ENCODE measurements at regions not wholly inside any gene's neighbourhood (a gene's known extent, or its start where the extent isn't known, plus 50 kb on each side); places are given as distances from the start of the nearest gene placed in this dataset.

GRCh38 chr17:53409588-53409987 is 413.1 kb upstream of the KIF2B start:
- ChIA-PET POLR2A (no interaction called here), CTCF (ENCODE audit: low intra/inter-chr PET ratio, low total read pairs) (no interaction called here)
- Histone ChIP-seq H3K79me2 (ENCODE audit: insufficient read depth, low read length) (no peaks in the 10 kb centered on the region), H2AFZ (ENCODE audit: low read length) (no peak overlapping the region), H3K9me3 (ENCODE audit: low read length) (peaks cover 75% of the 10 kb centered on the region), H3K27ac (ENCODE audit: extremely low read length, insufficient read depth, low read length) (no peak overlapping the region), H3K4me2 (ENCODE audit: low read depth, low read length) (no peak overlapping the region), H3K27me3 (ENCODE audit: control insufficient read depth in 1 of 2, insufficient read depth in 2 of 2, low read length in 2 of 2) (no peaks in the 10 kb centered on the region), H3K4me3 (replicated peaks in 1 of 3; ENCODE audit: insufficient read depth in 1 of 3, low read depth in 2 of 3, low read length in 3 of 3) (no peak overlapping the region), H3K36me3 (replicated peaks in 1 of 2; ENCODE audit: control insufficient read depth in 1 of 2, insufficient read depth in 2 of 2, low read length in 2 of 2) (no peaks in the 10 kb centered on the region), H4K20me1 (ENCODE audit: insufficient read depth, low read length) (no peaks in the 10 kb centered on the region), H3K4me1 (ENCODE audit: insufficient read depth, low read length) (no peaks in the 10 kb centered on the region), H3K9ac (ENCODE audit: insufficient read depth, low read depth, low read length) (no peak overlapping the region)
- in situ Hi-C loops (cut with HindIII; ENCODE audit: extremely low pct_ligation_motif_present, low pct_unique_long_range_greater_than_20kb) (no loop called here), intact Hi-C loops (cut with micrococcal nuclease; ENCODE audit: unreplicated experiment) (no loop called here)
- DNase-seq (ENCODE audit: low spot score) (no peak), FAIRE-seq (no peak), ATAC-seq (no peak)
- WGBS (ENCODE audit: low lambda C conversion rate): 3% methylated on average over 2 of the region's 2 CpGs
- TF ChIP-seq ZFX (CRISPR knock-in tag; IDR thresholded peaks at IDR 0.05; ENCODE audit: low read depth) (no peak), MAFF (IDR thresholded peaks at IDR 0.05; ENCODE audit: low read depth, low read length) (peak; percentile 19; the same call in 1 of the 2 replicates), MAFK (conservative IDR thresholded peaks at IDR 0.05 in 1 of 2, IDR thresholded peaks at IDR 0.05 in 1 of 2; ENCODE audit: low read length in 2 of 2) (peak; percentile 28 to 71; a peak in 3 of 4 replicates)
- no TSS peak for BruUV-seq (replicated peaks)

GRCh38 chr17:53406907-53407306 is 415.8 kb upstream of the KIF2B start:
- Histone ChIP-seq H3K9me3 (ENCODE audit: low read length) (peaks cover 89% of the 10 kb centered on the region), H3K27me3 (ENCODE audit: control insufficient read depth in 1 of 2, insufficient read depth in 2 of 2, low read length in 2 of 2) (no peaks in the 10 kb centered on the region), H4K20me1 (ENCODE audit: insufficient read depth, low read length) (no peaks in the 10 kb centered on the region), H2AFZ (ENCODE audit: low read length) (no peak overlapping the region), H3K4me1 (ENCODE audit: insufficient read depth, low read length) (no peaks in the 10 kb centered on the region), H3K27ac (ENCODE audit: extremely low read length, insufficient read depth, low read length) (no peak overlapping the region), H3K4me2 (ENCODE audit: low read depth, low read length) (no peak overlapping the region), H3K36me3 (replicated peaks in 1 of 2; ENCODE audit: control insufficient read depth in 1 of 2, insufficient read depth in 2 of 2, low read length in 2 of 2) (no peaks in the 10 kb centered on the region), H3K9ac (ENCODE audit: insufficient read depth, low read depth, low read length) (no peak overlapping the region), H3K79me2 (ENCODE audit: insufficient read depth, low read length) (no peaks in the 10 kb centered on the region), H3K4me3 (replicated peaks in 1 of 3; ENCODE audit: insufficient read depth in 1 of 3, low read depth in 2 of 3, low read length in 3 of 3) (no peak overlapping the region)
- TF ChIP-seq MAFF (IDR thresholded peaks at IDR 0.05; ENCODE audit: low read depth, low read length) (0 out of 2 replicates have a peak, but pooled peaks have one; percentile 39), MAFK (conservative IDR thresholded peaks at IDR 0.05 in 1 of 2, IDR thresholded peaks at IDR 0.05 in 1 of 2; ENCODE audit: low read length in 2 of 2) (peak; percentile 63 to 67; a peak in 3 of 4 replicates), HHEX (CRISPR knock-in tag; IDR thresholded peaks at IDR 0.05) (no peak), CHD4 (IDR thresholded peaks at IDR 0.05; ENCODE audit: borderline replicate concordance, low read length) (no peak), TRIM22 (IDR thresholded peaks at IDR 0.05) (no peak), ARID3A (IDR thresholded peaks at IDR 0.05; ENCODE audit: low read depth, low read length) (no peak), CBX5 (CRISPR knock-in tag; IDR thresholded peaks at IDR 0.05; ENCODE audit: borderline replicate concordance) (no peak)
- intact Hi-C loops (cut with micrococcal nuclease; ENCODE audit: unreplicated experiment): no loop called here
- BruUV-seq (replicated peaks): no TSS peak
- 11% methylated on average over 4 of the region's 4 CpGs for WGBS (ENCODE audit: low lambda C conversion rate)
- ATAC-seq (no peak), DNase-seq (ENCODE audit: low spot score) (no peak), FAIRE-seq (no peak)
- ChIA-PET CTCF (ENCODE audit: low intra/inter-chr PET ratio, low total read pairs) (no interaction called here), POLR2A (no interaction called here)
- in situ Hi-C loops (cut with HindIII; ENCODE audit: extremely low pct_ligation_motif_present, low pct_unique_long_range_greater_than_20kb): no loop called here

Data from HepG2 (cell line).